Ovary (tissue), 7 donors: ENCODE measurements at regions not wholly inside any gene's neighbourhood (a gene's known extent, or its start where the extent isn't known, plus 50 kb on each side); places are given as distances from the start of the nearest gene placed in this dataset.

ENCODE experiments used
- DNase-seq, 5 donors: peaks; one replicate each; pipeline ENCODE4 v3.0.0-alpha.2; 2019 to 2020
- H3K27ac ChIP-seq, 2 donors: fragments of 200-600 bp; one replicate each; pipeline versions ENCODE4 v1.5.1 to v1.8.0; 2019 to 2022
- H3K27me3 ChIP-seq: fragments of 200-600 bp; one replicate; pipeline ENCODE4 v1.8.0; 2022
- H3K36me3 ChIP-seq: fragments of 200-600 bp; sonication (generic); one replicate; pipeline ENCODE4 v1.5.1; 2019
- H3K4me1 ChIP-seq: one replicate; pipeline ENCODE4 v1.8.1; 2013; ENCODE audit warnings: mild to moderate bottlenecking, moderate library complexity; ENCODE audit not compliant: insufficient read depth
- H3K4me3 ChIP-seq: fragments of 200-600 bp; sonication (generic); one replicate; pipeline ENCODE4 v1.5.1; 2017
- H3K9me3 ChIP-seq, 2 donors: fragments of 200-600 bp in 1 of 2; sonication (generic) in 1 of 2; one replicate each; pipeline versions ENCODE4 v1.5.1 to v1.8.1; 2013 to 2019; ENCODE audit warnings: mild to moderate bottlenecking in 1 of 2, moderate library complexity in 1 of 2
- CTCF ChIP-seq, 3 donors: fragments of 450-650 bp in 2 of 3; fragments of 200-600 bp in 1 of 3; IDR thresholded peaks; one replicate each; pipeline versions ENCODE4 v1.5.1 to v1.8.0; 2016 to 2022; ENCODE audit warnings: antibody characterized with exemption in 3 of 3, mild to moderate bottlenecking in 1 of 3
- EP300 ChIP-seq: sonication (generic); formaldehyde crosslinking; IDR thresholded peaks from one replicate; pipeline ENCODE4 v1.6.1; 2017; ENCODE audit warnings: antibody characterized with exemption
- POLR2A ChIP-seq: fragments of 450-650 bp; IDR thresholded peaks from one replicate; pipeline ENCODE4 v1.6.1; 2017; ENCODE audit warnings: antibody characterized with exemption, mild to moderate bottlenecking, moderate library complexity
- WGBS, 3 donors: extraction: QIAGEN DNeasy Blood & Tissue Kit in 1 of 3; methylation state at CpG; one replicate each; pipeline versions ENCODE4 v1.1.5 to v1.1.7; 2013 to 2017; 5-methylcytosine and 5-hydroxymethylcytosine counted together
- intact Hi-C, 4 donors: fragments of 100-400 bp; cut with DNase I; formaldehyde crosslinking; loops; one replicate each; pipeline versions ENCODE4 v1.11.0 to v1.15.1; 2022 to 2023
- donor health status: DM: no; HTN: no; CAD: no; lungs with moderate emphysema.
- donor health status: DM: no; HTN: no; CAD: no.
- donor health status: Bipolar disorder and iron deficiency.
- donor health status: DM: no; HTN: no; CAD: no.
- donor health status: DM: yes; HTN: yes; CAD: no.

- TF ChIP-seq CTCF (IDR thresholded peaks at IDR 0.05) (no peak), POLR2A (no peak), EP300 (no peak)
- no peak for DNase-seq
- Histone ChIP-seq H3K4me3 (no peak overlapping the region), H3K9me3 (no peaks in the 10 kb centered on the region), H3K27me3 (no peaks in the 10 kb centered on the region), H3K4me1 (no peaks in the 10 kb centered on the region), H3K27ac (no peak overlapping the region), H3K36me3 (no peaks in the 10 kb centered on the region)
- intact Hi-C loops, result no loop called here
Measured at GRCh38 chr4:81622474-81623184, 150.9 kb upstream of the RASGEF1B start.

GRCh38 chr4:81622028-81622427 is 150.3 kb upstream of the RASGEF1B start:
- Histone ChIP-seq H3K36me3 (no peaks in the 10 kb centered on the region), H3K4me1 (no peaks in the 10 kb centered on the region), H3K27ac (no peak overlapping the region), H3K4me3 (no peak overlapping the region), H3K27me3 (no peaks in the 10 kb centered on the region), H3K9me3 (no peaks in the 10 kb centered on the region)
- WGBS, 3 donors, result 60 to 66% (median 64%) methylated on average over 3 of the region's 3 CpGs
- intact Hi-C loops, result no loop called here
- TF ChIP-seq EP300, result no peak
- no peak for TF ChIP-seq CTCF (IDR thresholded peaks at IDR 0.05)
- TF ChIP-seq POLR2A, result no peak
- no peak for DNase-seq

- H3K4me1 ChIP-seq, result no peaks in the 10 kb centered on the region
- no peak for DNase-seq
- 44 to 50% (median 47%) methylated on average over 2 of the region's 2 CpGs for WGBS, 3 donors
- TF ChIP-seq EP300 (no peak), CTCF (IDR thresholded peaks at IDR 0.05) (no peak), POLR2A (no peak)
- H3K27ac ChIP-seq, result no peak overlapping the region
- intact Hi-C loops, result no loop called here
- no peaks in the 10 kb centered on the region for H3K36me3 ChIP-seq
- H3K4me3 ChIP-seq, result no peak overlapping the region
- H3K9me3 ChIP-seq, result no peaks in the 10 kb centered on the region
- no peaks in the 10 kb centered on the region for H3K27me3 ChIP-seq
Measured at GRCh38 chr4:81621490-81621889, 149.8 kb upstream of the RASGEF1B start.

- H3K9me3 ChIP-seq, result no peaks in the 10 kb centered on the region
- TF ChIP-seq CTCF (IDR thresholded peaks at IDR 0.05), result no peak
- intact Hi-C loops, result no loop called here
- WGBS, 3 donors, result 41 to 49% (median 48%) methylated on average over 1 of the region's 1 CpG
- no peaks in the 10 kb centered on the region for H3K4me1 ChIP-seq
- H3K36me3 ChIP-seq, result no peaks in the 10 kb centered on the region
- no peaks in the 10 kb centered on the region for H3K27me3 ChIP-seq
- H3K4me3 ChIP-seq, result no peak overlapping the region
- H3K27ac ChIP-seq, result no peak overlapping the region
- DNase-seq, result no peak
Measured at GRCh38 chr4:81620442-81620841, 148.7 kb upstream of the RASGEF1B start.
